KMS-11 (cell line): ENCODE measurements at regions not wholly inside any gene's neighbourhood (a gene's known extent, or its start where the extent isn't known, plus 50 kb on each side); places are given as distances from the start of the nearest gene placed in this dataset.

Experiments
- H2AFZ ChIP-seq: fragments of 200-600 bp; sonication (generic); 2 replicates; pipeline ENCODE4 v1.6.1; 2016; ENCODE audit warnings: antibody characterized with exemption, mixed run types, low read depth
- H3K27ac ChIP-seq: fragments of 200-600 bp; sonication (generic); 2 replicates; pipeline ENCODE4 v1.6.1; 2016; ENCODE audit warnings: mild to moderate bottlenecking, mixed run types
- H3K27me3 ChIP-seq: fragments of 200-600 bp; sonication (generic); 2 replicates; pipeline ENCODE4 v1.6.1; 2017; ENCODE audit warnings: mild to moderate bottlenecking, low read depth, mixed run types, moderate library complexity; ENCODE audit not compliant: insufficient read depth
- H3K36me3 ChIP-seq: fragments of 200-600 bp; sonication (generic); 2 replicates; pipeline ENCODE4 v1.6.1; 2017; ENCODE audit warnings: mild to moderate bottlenecking, mixed run types; ENCODE audit not compliant: insufficient read depth
- H3K4me1 ChIP-seq: fragments of 200-600 bp; sonication (generic); 2 replicates; pipeline ENCODE4 v1.6.1; 2016; ENCODE audit warnings: mild to moderate bottlenecking, low read depth, mixed run types; ENCODE audit not compliant: poor library complexity, severe bottlenecking
- H3K4me2 ChIP-seq: fragments of 200-600 bp; sonication (generic); 2 replicates; pipeline ENCODE4 v1.7.0; 2016; ENCODE audit warnings: mild to moderate bottlenecking, mixed run types
- H3K4me3 ChIP-seq: fragments of 200-600 bp; sonication (generic); IDR thresholded peaks from 2 replicates; pipeline ENCODE4 v1.6.1; 2017; ENCODE audit warnings: low read depth, low read length, mixed read lengths; ENCODE audit not compliant: insufficient read depth
- H3K79me2 ChIP-seq: fragments of 200-600 bp; sonication (generic); 2 replicates; pipeline ENCODE4 v1.6.1; 2016; ENCODE audit warnings: low read depth, mixed run types; ENCODE audit not compliant: insufficient read depth
- H3K9ac ChIP-seq: fragments of 200-600 bp; sonication (generic); 2 replicates; pipeline ENCODE4 v1.6.1; 2016; ENCODE audit warnings: mild to moderate bottlenecking, mixed run types
- H4K20me1 ChIP-seq: fragments of 200-600 bp; sonication (generic); 2 replicates; pipeline ENCODE4 v1.6.1; 2016; ENCODE audit warnings: mild to moderate bottlenecking, mixed run types; ENCODE audit not compliant: insufficient read depth
- CTCF ChIP-seq: fragments of 200-600 bp; sonication (generic); conservative IDR thresholded peaks from 2 replicates; pipeline ENCODE4 v1.6.1; 2017; ENCODE audit warnings: low read depth, mild to moderate bottlenecking, antibody characterized with exemption, low read length, moderate library complexity, mixed read lengths

- H2AFZ ChIP-seq: no peak overlapping the region
- H3K4me3 ChIP-seq: no peak overlapping the region
- peaks cover 11% of the 10 kb centered on the region for H3K4me1 ChIP-seq
- H3K27ac ChIP-seq: no peak overlapping the region; the same call in 1 of the 2 replicates
- H4K20me1 ChIP-seq: no peaks in the 10 kb centered on the region
- H3K27me3 ChIP-seq: no peaks in the 10 kb centered on the region
- H3K79me2 ChIP-seq: no peaks in the 10 kb centered on the region
- H3K36me3 ChIP-seq: no peaks in the 10 kb centered on the region
- no peak overlapping the region for H3K9ac ChIP-seq
- TF ChIP-seq CTCF: no peak
- H3K4me2 ChIP-seq: no peak overlapping the region
These were observed 157.9 kb upstream of the SLC38A2 start for GRCh38 chr12:46530373-46531056.

- no peak for TF ChIP-seq CTCF
- no peaks in the 10 kb centered on the region for H3K36me3 ChIP-seq
- no peak overlapping the region for H3K4me3 ChIP-seq
- H3K9ac ChIP-seq: no peak overlapping the region
- no peaks in the 10 kb centered on the region for H4K20me1 ChIP-seq
- peaks cover 53% of the 10 kb centered on the region for H3K4me1 ChIP-seq
- H3K27ac ChIP-seq: no peak overlapping the region
- H3K79me2 ChIP-seq: no peaks in the 10 kb centered on the region
- no peak overlapping the region for H2AFZ ChIP-seq
- no peak overlapping the region for H3K4me2 ChIP-seq
- no peaks in the 10 kb centered on the region for H3K27me3 ChIP-seq
These were observed 153.7 kb upstream of the SLC38A2 start for GRCh38 chr12:46526233-46526632.

DNA sequence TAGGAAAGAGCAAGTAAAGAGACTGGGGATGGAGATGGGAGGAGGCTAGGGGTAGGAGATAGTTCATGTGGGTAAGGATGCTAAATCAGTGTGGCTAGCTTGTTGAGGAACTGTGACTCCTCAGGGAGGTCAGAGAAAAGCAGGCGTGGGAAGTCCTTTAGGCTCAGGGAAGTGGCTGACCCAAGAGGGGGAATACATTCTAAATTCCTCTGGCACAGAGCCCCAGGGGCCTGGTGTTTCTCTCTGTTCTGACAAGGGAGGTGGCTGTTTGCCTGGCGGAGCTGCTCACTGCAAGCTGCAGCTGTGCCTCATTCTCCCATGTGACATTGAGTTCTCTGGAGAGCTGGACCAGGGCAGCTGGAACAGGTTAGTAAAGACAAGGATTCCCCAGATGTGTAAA, 152.2 kb upstream of the SLC38A2 start:
- H3K4me1 ChIP-seq: peaks cover 67% of the 10 kb centered on the region
- no peaks in the 10 kb centered on the region for H3K36me3 ChIP-seq
- no peak overlapping the region for H3K4me3 ChIP-seq
- H3K27ac ChIP-seq: peak overlapping the region; percentile 64; the same call in 1 of the 2 replicates
- H3K79me2 ChIP-seq: no peaks in the 10 kb centered on the region
- H4K20me1 ChIP-seq: no peaks in the 10 kb centered on the region
- H3K27me3 ChIP-seq: no peaks in the 10 kb centered on the region
- no peak for TF ChIP-seq CTCF
- H3K9ac ChIP-seq: no peak overlapping the region
- H2AFZ ChIP-seq: 0 out of 2 replicates have a peak overlapping the region, but pooled peaks have one; percentile 58
- peak overlapping the region; percentile 80; the same call in 1 of the 2 replicates for H3K4me2 ChIP-seq

DNA sequence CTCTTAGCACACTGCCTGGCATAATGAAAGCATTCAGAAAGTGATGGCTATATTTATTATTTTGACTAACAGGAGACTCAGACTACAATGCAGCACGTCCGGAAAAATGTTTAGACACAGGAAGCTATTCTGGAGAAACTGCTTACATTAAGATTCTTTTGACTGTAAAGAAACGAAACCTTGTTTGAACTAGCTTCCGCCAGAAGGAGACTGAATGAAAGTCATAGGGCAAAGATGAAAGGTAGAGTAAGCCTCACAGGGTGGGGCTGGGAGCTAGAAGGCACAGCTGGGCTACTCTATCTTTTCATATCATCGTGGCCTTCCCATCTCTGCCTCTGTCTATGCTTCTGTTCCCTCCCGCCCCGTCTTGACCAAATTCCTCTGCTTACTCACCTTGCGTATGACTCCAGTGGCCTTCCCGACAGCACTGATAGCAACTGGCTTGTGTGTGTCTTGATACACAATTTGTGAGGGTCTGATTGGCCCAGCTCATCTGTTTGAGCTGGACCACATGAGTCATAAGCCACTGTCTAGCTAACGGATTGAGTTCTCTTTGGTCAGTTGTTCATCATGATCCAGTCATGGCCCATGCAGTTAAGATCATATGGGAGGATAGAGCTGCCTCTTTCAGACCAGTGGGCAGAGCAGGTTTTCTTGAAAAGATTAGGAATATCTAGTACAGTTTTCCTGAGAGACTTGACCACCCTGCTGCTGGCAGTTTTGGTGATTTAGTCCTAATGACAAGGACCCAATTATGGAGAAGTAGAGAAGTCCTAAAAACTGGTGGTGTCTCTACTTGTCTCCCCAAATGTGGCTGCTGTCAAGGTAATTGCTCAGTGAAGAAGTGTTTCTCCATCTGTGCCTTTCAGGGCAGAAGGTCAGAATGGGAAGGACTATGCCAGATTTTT, 151.5 kb upstream of the SLC38A2 start:
- no peaks in the 10 kb centered on the region for H4K20me1 ChIP-seq
- no peaks in the 10 kb centered on the region for H3K36me3 ChIP-seq
- peaks cover 73% of the 10 kb centered on the region for H3K4me1 ChIP-seq
- peak overlapping the region; percentile 64 for H3K27ac ChIP-seq
- H3K27me3 ChIP-seq: no peaks in the 10 kb centered on the region
- TF ChIP-seq CTCF: no peak
- no peak overlapping the region for H3K4me3 ChIP-seq
- H3K4me2 ChIP-seq: peak overlapping the region; percentile 80
- peak overlapping the region; percentile 19; the same call in 1 of the 2 replicates for H3K9ac ChIP-seq
- H3K79me2 ChIP-seq: no peaks in the 10 kb centered on the region
- peak overlapping the region; percentile 58; the same call in 1 of the 2 replicates for H2AFZ ChIP-seq
